Hepatocyte (in vitro differentiated cells): ENCODE measurements at regions not wholly inside any gene's neighbourhood (a gene's known extent, or its start where the extent isn't known, plus 50 kb on each side); places are given as distances from the start of the nearest gene placed in this dataset.

Source experiments
- DNase-seq: peaks from one replicate; pipeline ENCODE4 v3.0.0-alpha.2; 2016; ENCODE audit warnings: low spot score
- H2AFZ ChIP-seq: fragments of 200-600 bp; sonication (generic); 2 replicates; pipeline ENCODE4 v1.6.0; 2016; ENCODE audit warnings: antibody characterized with exemption, mild to moderate bottlenecking
- H3K27ac ChIP-seq: fragments of 200-600 bp; sonication (generic); 2 replicates; pipeline ENCODE4 v1.5.1; 2016; ENCODE audit warnings: mild to moderate bottlenecking
- H3K27me3 ChIP-seq: fragments of 200-600 bp; sonication (generic); 2 replicates; pipeline ENCODE4 v1.6.1; 2016
- H3K36me3 ChIP-seq: fragments of 200-600 bp; sonication (generic); replicated peaks from 2 replicates; pipeline ENCODE4 v1.5.1; 2016; ENCODE audit warnings: low read depth; ENCODE audit not compliant: insufficient read depth
- H3K4me1 ChIP-seq: fragments of 200-600 bp; sonication (generic); 2 replicates; pipeline ENCODE4 v1.5.1; 2016; ENCODE audit warnings: mild to moderate bottlenecking, moderate library complexity; ENCODE audit not compliant: insufficient read depth
- H3K4me2 ChIP-seq: fragments of 200-600 bp; sonication (generic); 2 replicates; pipeline ENCODE4 v1.6.0; 2016
- H3K4me3 ChIP-seq: fragments of 200-600 bp; sonication (generic); 2 replicates; pipeline ENCODE4 v1.5.1; 2016; ENCODE audit warnings: mild to moderate bottlenecking
- H3K79me2 ChIP-seq: fragments of 200-600 bp; sonication (generic); 2 replicates; pipeline ENCODE4 v1.6.0; 2017; ENCODE audit warnings: mild to moderate bottlenecking
- H3K9me2 ChIP-seq: fragments of 200-600 bp; sonication (generic); replicated peaks from 2 replicates; pipeline ENCODE4 v1.6.0; 2017; ENCODE audit warnings: mild to moderate bottlenecking; ENCODE audit not compliant: insufficient read depth
- H3K9me3 ChIP-seq: fragments of 200-600 bp; sonication (generic); 2 replicates; pipeline ENCODE4 v1.5.1; 2016; ENCODE audit warnings: low read depth, mild to moderate bottlenecking
- H4K20me1 ChIP-seq: fragments of 200-600 bp; sonication (generic); 2 replicates; pipeline ENCODE4 v1.6.0; 2016; ENCODE audit warnings: mild to moderate bottlenecking; ENCODE audit not compliant: insufficient read depth, poor library complexity, severe bottlenecking
- CTCF ChIP-seq: fragments of 200-600 bp; sonication (generic); IDR thresholded peaks from 2 replicates; pipeline ENCODE4 v1.5.1; 2016; ENCODE audit warnings: antibody characterized with exemption, mild to moderate bottlenecking; ENCODE audit not compliant: poor library complexity
- EZH2 ChIP-seq: fragments of 200-600 bp; sonication (generic); IDR thresholded peaks from 2 replicates; pipeline ENCODE4 v1.6.1; 2016; ENCODE audit warnings: antibody characterized with exemption, mild to moderate bottlenecking, borderline replicate concordance
- EZH2phosphoT487 ChIP-seq: fragments of 200-600 bp; sonication (generic); IDR thresholded peaks from one replicate; pipeline ENCODE4 v1.6.1; 2018; ENCODE audit warnings: antibody characterized with exemption, mild to moderate bottlenecking, low read depth, moderate library complexity; ENCODE audit not compliant: unreplicated experiment, severe bottlenecking
- WGBS: methylation state at CpG from one replicate; pipeline ENCODE4 v1.1.6; 2016; ENCODE audit warnings: low lambda C conversion rate; ENCODE audit errors: missing lambda C conversion rate; 5-methylcytosine and 5-hydroxymethylcytosine counted together

DNA sequence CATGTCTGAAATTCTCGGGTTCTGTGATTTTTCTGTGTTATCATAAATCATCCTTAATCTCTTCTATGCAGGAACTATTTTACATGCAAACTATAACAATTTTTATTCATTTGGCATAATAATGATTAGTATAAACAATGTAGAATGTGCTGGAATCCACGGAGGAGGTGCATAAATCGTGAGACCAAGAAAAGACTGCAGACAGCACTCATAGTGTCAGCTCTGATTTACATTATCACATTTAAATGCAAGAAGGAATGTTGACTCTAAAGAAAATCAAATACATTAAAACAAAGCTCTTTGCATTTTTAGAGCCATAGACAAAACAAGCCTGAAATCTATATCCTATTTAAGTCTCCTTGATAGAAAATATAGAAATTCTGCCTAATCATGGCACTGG, 501.7 kb upstream of the STXBP6 start:
- H3K9me2 ChIP-seq = no peaks in the 10 kb centered on the region
- no peak for TF ChIP-seq CTCF
- TF ChIP-seq EZH2phosphoT487 = no peak
- TF ChIP-seq EZH2 = no peak
- no peaks in the 10 kb centered on the region for H3K27me3 ChIP-seq
- H4K20me1 ChIP-seq = no peaks in the 10 kb centered on the region
- 68% methylated on average over 3 of the region's 3 CpGs for WGBS
- no peak overlapping the region for H2AFZ ChIP-seq
- no peak overlapping the region for H3K4me3 ChIP-seq
- H3K4me2 ChIP-seq = no peak overlapping the region
- no peak overlapping the region for H3K27ac ChIP-seq
- H3K36me3 ChIP-seq = no peaks in the 10 kb centered on the region
- H3K4me1 ChIP-seq = no peaks in the 10 kb centered on the region
- H3K79me2 ChIP-seq = no peaks in the 10 kb centered on the region
- DNase-seq = no peak
- H3K9me3 ChIP-seq = no peaks in the 10 kb centered on the region

GRCh38 chr14:25546826-25547225, 496.9 kb upstream of the STXBP6 start:
- H3K4me3 ChIP-seq = no peak overlapping the region
- TF ChIP-seq EZH2phosphoT487 (no peak), CTCF (no peak), EZH2 (no peak)

GRCh38 chr14:25537846-25538455, 488.0 kb upstream of the STXBP6 start:
- no peaks in the 10 kb centered on the region for H3K79me2 ChIP-seq
- H3K4me3 ChIP-seq = no peak overlapping the region
- no peaks in the 10 kb centered on the region for H3K4me1 ChIP-seq
- H3K9me2 ChIP-seq = no peaks in the 10 kb centered on the region
- H3K27ac ChIP-seq = no peak overlapping the region
- H3K4me2 ChIP-seq = no peak overlapping the region
- H3K36me3 ChIP-seq = no peaks in the 10 kb centered on the region
- no peaks in the 10 kb centered on the region for H3K27me3 ChIP-seq
- WGBS = 64% methylated on average over 2 of the region's 2 CpGs
- H4K20me1 ChIP-seq = no peaks in the 10 kb centered on the region
- H2AFZ ChIP-seq = no peak overlapping the region
- TF ChIP-seq EZH2 = no peak
- peak; percentile 63 for TF ChIP-seq CTCF
- no peak for TF ChIP-seq EZH2phosphoT487
- H3K9me3 ChIP-seq = no peaks in the 10 kb centered on the region
- peak; percentile 68 for DNase-seq

More at GRCh38 chr14:25546826-25547225, 496.9 kb upstream of the STXBP6 start:
- WGBS = 83% methylated on average over 2 of the region's 2 CpGs
- Histone ChIP-seq H3K27ac (no peak overlapping the region), H2AFZ (no peak overlapping the region), H3K4me1 (no peaks in the 10 kb centered on the region), H3K36me3 (no peaks in the 10 kb centered on the region), H3K9me2 (no peaks in the 10 kb centered on the region), H3K9me3 (no peaks in the 10 kb centered on the region), H4K20me1 (no peaks in the 10 kb centered on the region), H3K27me3 (no peaks in the 10 kb centered on the region), H3K4me2 (no peak overlapping the region), H3K79me2 (no peaks in the 10 kb centered on the region)
- no peak for DNase-seq

GRCh38 chr14:25526290-25526689, 476.3 kb upstream of the STXBP6 start:
- Histone ChIP-seq H2AFZ (no peak overlapping the region), H3K9me2 (no peaks in the 10 kb centered on the region), H3K9me3 (no peaks in the 10 kb centered on the region), H3K4me3 (no peak overlapping the region), H3K4me1 (no peaks in the 10 kb centered on the region), H3K79me2 (no peaks in the 10 kb centered on the region), H3K27me3 (no peaks in the 10 kb centered on the region), H3K4me2 (no peak overlapping the region), H3K27ac (no peak overlapping the region), H4K20me1 (no peaks in the 10 kb centered on the region), H3K36me3 (no peaks in the 10 kb centered on the region)
- no peak for TF ChIP-seq EZH2phosphoT487
- DNase-seq = no peak
- WGBS = 98% methylated on average over 2 of the region's 2 CpGs
